GM18505 (cell line): ENCODE measurements at regions not wholly inside any gene's neighbourhood (a gene's known extent, or its start where the extent isn't known, plus 50 kb on each side); places are given as distances from the start of the nearest gene placed in this dataset.

Experiments used
- ATAC-seq: cut with Tn5 transposase; IDR thresholded peaks from one replicate; pipeline ENCODE4 v1.9.1; 2021; ENCODE audit not compliant: unreplicated experiment
- POLR2A ChIP-seq: IDR thresholded peaks from 4 replicates; pipeline ENCODE4 v1.6.1; 2011; ENCODE audit warnings: borderline replicate concordance; ENCODE audit not compliant: insufficient read depth, insufficient read length; ENCODE audit errors: extremely low read depth

GRCh38 chr4:125940426-125940825 lies 625.7 kb downstream of the FAT4 start:
- no peak for ATAC-seq
- no peak for TF ChIP-seq POLR2A

GRCh38 chr4:125944966-125945365 lies 630.2 kb downstream of the FAT4 start:
- TF ChIP-seq POLR2A: no peak
- no peak for ATAC-seq

GRCh38 chr4:125948021-125948420 lies 633.3 kb downstream of the FAT4 start:
- ATAC-seq: no peak
- no peak for TF ChIP-seq POLR2A

- no peak for TF ChIP-seq POLR2A
- no peak for ATAC-seq
Observed at GRCh38 chr4:125951261-125951887, 636.6 kb downstream of the FAT4 start.

- TF ChIP-seq POLR2A: no peak
- ATAC-seq: no peak
Observed at GRCh38 chr4:125952631-125953030, 637.9 kb downstream of the FAT4 start.

- ATAC-seq: no peak
- TF ChIP-seq POLR2A: no peak
Observed at GRCh38 chr4:125956276-125956675, 641.5 kb downstream of the FAT4 start.

- ATAC-seq: no peak
- TF ChIP-seq POLR2A: no peak
Observed at GRCh38 chr4:125958519-125958918, 643.8 kb downstream of the FAT4 start.

- ATAC-seq: no peak
- no peak for TF ChIP-seq POLR2A
Observed at GRCh38 chr4:125961626-125962025, 646.9 kb downstream of the FAT4 start.

GRCh38 chr4:125975861-125976397 lies 661.2 kb downstream of the FAT4 start:
- no peak for ATAC-seq
- no peak for TF ChIP-seq POLR2A

GRCh38 chr4:125979950-125980349 lies 665.2 kb downstream of the FAT4 start:
- ATAC-seq: no peak
- TF ChIP-seq POLR2A: no peak

GRCh38 chr4:125983168-125983567 lies 668.4 kb downstream of the FAT4 start:
- no peak for ATAC-seq
- no peak for TF ChIP-seq POLR2A

GRCh38 chr4:125985856-125986255 lies 671.1 kb downstream of the FAT4 start:
- no peak for ATAC-seq

GRCh38 chr4:125986307-125986706 lies 671.6 kb downstream of the FAT4 start:
- TF ChIP-seq POLR2A: no peak
- no peak for ATAC-seq

More at GRCh38 chr4:125985856-125986255, 671.1 kb downstream of the FAT4 start:
- no peak for TF ChIP-seq POLR2A

- no peak for TF ChIP-seq POLR2A
Observed at GRCh38 chr4:125988464-125988863, 673.7 kb downstream of the FAT4 start.

More at GRCh38 chr4:125988464-125988863, 673.7 kb downstream of the FAT4 start:
- ATAC-seq: no peak
